Activated T-helper 17 cell treated with anti-CD3 and anti-CD28 coated beads, Interleukin-2, amount 50 U/mL, for 72 hours (primary cell): ENCODE measurements at regions not wholly inside any gene's neighbourhood (a gene's known extent, or its start where the extent isn't known, plus 50 kb on each side); places are given as distances from the start of the nearest gene placed in this dataset.
"Not testable (repeated sequence)": the region's sequence is repeated elsewhere in the genome, so short reads cannot be mapped to it uniquely, and the experiment has no call there.

Source experiments
- ATAC-seq: fragments of 150-1000 bp; cut with Tn5 transposase; replicated peaks from 2 replicates; pipeline ENCODE4 v1.10.0; 2021; ENCODE audit warnings: mild to moderate bottlenecking, moderate library complexity
- H3K27ac Mint-ChIP-seq: one replicate; pipeline ENCODE4 v1.8.0; 2022; ENCODE audit warnings: mixed read lengths
- H3K27me3 Mint-ChIP-seq: one replicate; pipeline ENCODE4 v1.8.0; 2022; ENCODE audit warnings: mixed read lengths
- H3K36me3 Mint-ChIP-seq: one replicate; pipeline ENCODE4 v1.8.0; 2022; ENCODE audit warnings: low read depth, mild to moderate bottlenecking, mixed read lengths
- H3K4me1 Mint-ChIP-seq: one replicate; pipeline ENCODE4 v1.8.0; 2022; ENCODE audit warnings: mixed read lengths
- H3K4me3 Mint-ChIP-seq: one replicate; pipeline ENCODE4 v1.8.0; 2022; ENCODE audit warnings: mild to moderate bottlenecking, mixed read lengths
- H3K9me3 Mint-ChIP-seq: one replicate; pipeline ENCODE4 v1.8.0; 2022; ENCODE audit warnings: mixed read lengths

- not testable (repeated sequence) for H3K36me3 Mint-ChIP-seq, H3K27ac Mint-ChIP-seq, H3K4me3 Mint-ChIP-seq, H3K9me3 Mint-ChIP-seq, ATAC-seq, H3K27me3 Mint-ChIP-seq, H3K4me1 Mint-ChIP-seq
Observed at GRCh38 chr13:104605435-104605834, 1539.2 kb upstream of the SLC10A2 start.

GRCh38 chr13:104597546-104598180 is 1531.4 kb upstream of the SLC10A2 start:
- Mint-ChIP-seq H3K27ac (no peak overlapping the region), H3K9me3 (no peaks in the 10 kb centered on the region), H3K36me3 (no peaks in the 10 kb centered on the region), H3K4me1 (no peaks in the 10 kb centered on the region), H3K27me3 (no peaks in the 10 kb centered on the region), H3K4me3 (no peak overlapping the region)
- ATAC-seq, result no peak

DNA sequence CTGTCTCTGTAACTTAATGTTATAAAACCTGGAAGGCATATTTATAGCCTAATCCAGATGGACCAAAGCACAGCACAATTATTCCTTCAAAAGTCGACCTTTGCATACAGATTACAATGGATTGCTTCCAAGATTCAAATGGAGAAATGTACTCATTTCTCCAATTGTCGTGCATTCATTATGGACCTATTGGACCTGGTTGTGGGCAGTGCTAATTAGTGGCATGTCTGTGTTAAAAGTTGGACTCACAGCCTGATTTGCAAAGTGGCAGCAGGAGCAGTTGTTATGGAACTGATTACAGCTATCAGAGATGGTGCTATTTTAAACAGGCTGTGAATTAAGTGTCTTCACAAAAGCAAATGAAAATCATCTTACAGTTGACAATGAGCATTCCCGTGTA is 1529.3 kb upstream of the SLC10A2 start:
- Mint-ChIP-seq H3K27ac (no peak overlapping the region), H3K36me3 (no peaks in the 10 kb centered on the region), H3K4me1 (no peaks in the 10 kb centered on the region), H3K4me3 (no peak overlapping the region), H3K9me3 (no peaks in the 10 kb centered on the region), H3K27me3 (no peaks in the 10 kb centered on the region)
- no peak for ATAC-seq

GRCh38 chr13:104594806-104595205 is 1528.6 kb upstream of the SLC10A2 start:
- H3K27ac Mint-ChIP-seq, result no peak overlapping the region
- H3K9me3 Mint-ChIP-seq, result no peaks in the 10 kb centered on the region
- H3K36me3 Mint-ChIP-seq, result no peaks in the 10 kb centered on the region
- no peaks in the 10 kb centered on the region for H3K4me1 Mint-ChIP-seq
- no peak for ATAC-seq
- no peak overlapping the region for H3K4me3 Mint-ChIP-seq
- H3K27me3 Mint-ChIP-seq, result no peaks in the 10 kb centered on the region

DNA sequence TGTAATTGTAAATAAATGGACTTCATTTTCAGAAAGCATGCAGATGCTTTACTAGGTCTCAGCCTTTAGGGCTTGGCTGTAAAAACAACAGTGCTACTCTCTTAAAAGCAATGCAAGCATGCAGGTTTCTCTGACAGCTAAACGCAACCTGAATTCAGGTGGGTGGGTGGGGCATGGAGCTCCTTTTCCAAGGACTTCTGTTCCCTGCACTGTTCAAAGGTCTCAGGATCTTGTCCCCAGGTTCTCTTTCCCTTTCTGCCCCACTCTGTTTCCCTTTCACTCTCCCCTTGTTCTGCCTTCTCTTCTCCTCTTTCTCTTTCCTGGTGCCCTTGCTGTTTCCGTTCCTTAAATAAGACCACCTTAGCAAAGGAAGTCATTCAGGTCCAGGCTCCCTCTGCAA is 1527.5 kb upstream of the SLC10A2 start:
- H3K4me3 Mint-ChIP-seq, result no peak overlapping the region
- no peak for ATAC-seq
- no peaks in the 10 kb centered on the region for H3K9me3 Mint-ChIP-seq
- H3K4me1 Mint-ChIP-seq, result no peaks in the 10 kb centered on the region
- H3K27ac Mint-ChIP-seq, result no peak overlapping the region
- H3K36me3 Mint-ChIP-seq, result no peaks in the 10 kb centered on the region
- H3K27me3 Mint-ChIP-seq, result no peaks in the 10 kb centered on the region

GRCh38 chr13:104593251-104593576 is 1527.0 kb upstream of the SLC10A2 start:
- ATAC-seq, result no peak

DNA sequence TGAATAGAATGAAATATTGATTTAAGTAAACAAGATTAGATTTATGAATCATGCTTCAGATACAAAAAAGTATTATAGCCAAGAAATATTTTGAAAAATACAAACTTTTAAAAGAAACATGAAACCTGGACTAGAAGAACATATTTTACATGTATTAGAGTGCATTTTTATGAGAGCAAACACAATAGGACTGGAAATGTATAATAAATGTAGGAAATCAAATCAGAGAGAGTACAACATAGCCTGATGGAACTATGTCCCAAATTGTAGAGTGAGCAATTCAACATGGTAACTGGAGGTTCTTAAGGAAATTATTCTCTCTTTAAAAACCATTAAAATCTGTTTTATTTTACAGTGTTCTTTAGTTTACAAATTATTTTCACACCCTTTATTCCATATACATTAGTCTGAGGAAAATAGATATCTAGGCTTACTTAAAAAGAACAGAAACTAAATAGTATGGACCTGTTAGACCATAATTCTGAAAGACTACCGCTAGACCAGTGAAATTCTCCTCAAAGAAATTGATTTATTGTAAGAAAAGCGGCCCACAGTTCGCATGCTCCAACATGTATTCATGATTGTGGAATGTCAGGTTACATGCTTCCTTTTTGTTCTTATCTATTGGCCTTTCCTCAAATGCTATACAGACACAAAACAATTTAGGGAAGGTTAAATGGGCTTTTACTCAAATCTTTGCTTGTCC is 1526.5 kb upstream of the SLC10A2 start:
- H3K4me1 Mint-ChIP-seq, result no peaks in the 10 kb centered on the region
- H3K27me3 Mint-ChIP-seq, result no peaks in the 10 kb centered on the region
- H3K4me3 Mint-ChIP-seq, result no peak overlapping the region
- ATAC-seq, result no peak
- H3K9me3 Mint-ChIP-seq, result no peaks in the 10 kb centered on the region
- H3K36me3 Mint-ChIP-seq, result no peaks in the 10 kb centered on the region
- H3K27ac Mint-ChIP-seq, result no peak overlapping the region

More at GRCh38 chr13:104593251-104593576, 1527.0 kb upstream of the SLC10A2 start:
- H3K9me3 Mint-ChIP-seq, result no peaks in the 10 kb centered on the region
- H3K27me3 Mint-ChIP-seq, result no peaks in the 10 kb centered on the region
- H3K27ac Mint-ChIP-seq, result no peak overlapping the region
- no peaks in the 10 kb centered on the region for H3K36me3 Mint-ChIP-seq
- no peak overlapping the region for H3K4me3 Mint-ChIP-seq
- no peaks in the 10 kb centered on the region for H3K4me1 Mint-ChIP-seq

GRCh38 chr13:104592127-104592526 is 1525.9 kb upstream of the SLC10A2 start:
- no peak for ATAC-seq
- Mint-ChIP-seq H3K36me3 (no peaks in the 10 kb centered on the region), H3K27me3 (no peaks in the 10 kb centered on the region), H3K9me3 (peaks cover 2% of the 10 kb centered on the region), H3K4me3 (no peak overlapping the region), H3K4me1 (no peaks in the 10 kb centered on the region), H3K27ac (no peak overlapping the region)

DNA sequence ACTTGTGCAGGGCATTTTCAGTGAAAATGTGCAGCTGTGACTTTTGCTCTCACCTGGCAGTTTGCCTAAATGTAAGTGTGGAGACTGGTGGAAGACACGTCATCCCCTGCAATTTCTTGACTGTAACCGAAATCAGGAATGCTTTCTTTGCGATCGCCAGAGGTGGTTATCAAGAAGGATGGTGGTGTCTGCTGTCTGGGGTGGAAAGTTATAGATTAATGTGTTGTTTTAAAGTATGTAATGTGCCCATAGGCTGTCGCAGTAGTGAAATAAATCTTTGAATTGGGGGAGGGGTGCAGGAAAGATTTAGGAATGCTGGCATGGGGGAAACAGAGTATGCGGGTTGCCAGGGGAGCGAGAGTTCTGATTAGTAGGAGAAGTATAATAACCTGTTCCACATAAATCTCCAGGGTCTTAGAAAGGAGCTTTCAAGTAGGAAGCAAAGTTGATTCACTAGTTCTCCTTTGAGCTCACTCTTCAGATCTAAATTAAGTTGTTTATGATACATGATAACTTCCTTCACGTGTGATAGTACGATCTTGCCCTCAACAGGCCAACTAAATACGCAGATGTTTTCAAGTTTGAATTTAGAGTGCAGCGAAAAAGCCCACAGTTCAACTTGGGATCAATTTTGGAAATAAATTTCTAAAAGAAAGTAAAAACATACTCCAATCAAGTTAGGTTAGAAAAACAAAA is 1520.0 kb upstream of the SLC10A2 start:
- H3K4me3 Mint-ChIP-seq, result no peak overlapping the region
- peaks cover 3% of the 10 kb centered on the region for H3K9me3 Mint-ChIP-seq
- no peaks in the 10 kb centered on the region for H3K4me1 Mint-ChIP-seq
- no peak for ATAC-seq
- no peaks in the 10 kb centered on the region for H3K36me3 Mint-ChIP-seq
- H3K27ac Mint-ChIP-seq, result no peak overlapping the region
- peaks cover 3% of the 10 kb centered on the region for H3K27me3 Mint-ChIP-seq

- peaks cover 3% of the 10 kb centered on the region for H3K9me3 Mint-ChIP-seq
- no peaks in the 10 kb centered on the region for H3K36me3 Mint-ChIP-seq
- peaks cover 3% of the 10 kb centered on the region for H3K27me3 Mint-ChIP-seq
- no peak overlapping the region for H3K4me3 Mint-ChIP-seq
- H3K4me1 Mint-ChIP-seq, result no peaks in the 10 kb centered on the region
- no peak overlapping the region for H3K27ac Mint-ChIP-seq
- ATAC-seq, result no peak
Observed at GRCh38 chr13:104584481-104584880, 1518.3 kb upstream of the SLC10A2 start.

DNA sequence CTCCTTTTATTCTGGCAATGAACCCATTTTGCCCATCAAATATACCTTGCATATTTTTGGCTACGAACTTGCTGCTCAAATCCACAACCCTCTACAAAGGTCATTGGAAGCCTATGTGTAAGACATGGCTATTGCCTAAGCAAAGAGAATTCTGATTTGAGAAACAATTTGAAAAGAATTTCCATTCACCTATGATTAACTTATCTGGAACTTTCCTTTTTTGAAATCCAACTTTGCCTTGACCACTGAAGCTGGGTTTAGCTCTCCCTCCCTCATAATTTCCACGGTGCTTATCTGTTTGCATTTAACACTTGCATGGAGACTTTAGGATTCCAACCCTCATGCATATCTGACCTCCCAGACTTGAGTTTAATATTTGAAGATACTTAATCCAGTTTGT is 1514.7 kb upstream of the SLC10A2 start:
- H3K4me3 Mint-ChIP-seq, result no peak overlapping the region
- no peaks in the 10 kb centered on the region for H3K4me1 Mint-ChIP-seq
- no peak for ATAC-seq
- no peak overlapping the region for H3K27ac Mint-ChIP-seq
- H3K36me3 Mint-ChIP-seq, result no peaks in the 10 kb centered on the region
- peaks cover 3% of the 10 kb centered on the region for H3K27me3 Mint-ChIP-seq
- no peaks in the 10 kb centered on the region for H3K9me3 Mint-ChIP-seq

DNA sequence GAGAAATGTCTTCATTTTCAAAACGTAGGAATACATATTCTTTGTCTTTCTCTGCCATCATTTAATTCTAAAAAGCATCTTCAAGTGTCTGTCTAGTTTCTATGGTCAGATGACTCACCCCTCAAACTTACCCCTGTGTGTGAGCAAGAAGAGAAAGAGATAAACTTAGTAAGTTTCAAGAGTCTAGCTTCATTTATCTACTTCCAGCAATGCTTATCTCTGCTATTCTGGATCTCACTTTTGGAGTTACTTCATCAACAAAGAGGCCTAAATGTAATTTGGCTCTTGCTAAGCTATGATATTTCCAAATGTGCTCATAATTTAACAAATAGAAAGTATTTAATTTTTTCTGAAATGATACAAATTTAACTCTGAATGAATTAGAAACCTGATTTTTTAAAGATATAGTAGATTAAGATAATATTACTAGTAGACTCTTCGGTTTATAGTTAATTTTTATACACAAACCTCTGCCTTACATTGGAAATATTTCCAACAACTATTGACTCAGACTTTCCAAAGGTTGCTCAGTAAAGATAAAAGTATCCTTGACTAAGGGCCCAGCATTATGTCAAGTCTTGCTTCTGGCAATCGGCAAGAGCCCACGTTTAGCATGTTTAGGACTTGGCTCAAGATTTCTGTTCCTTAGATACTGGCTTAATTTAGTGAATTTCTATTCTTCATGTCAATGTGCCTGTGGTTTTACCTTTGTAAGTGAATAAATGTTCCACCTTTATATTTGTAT is 1511.0 kb upstream of the SLC10A2 start:
- Mint-ChIP-seq H3K4me3 (no peak overlapping the region), H3K36me3 (no peaks in the 10 kb centered on the region), H3K4me1 (no peaks in the 10 kb centered on the region), H3K27ac (no peak overlapping the region), H3K27me3 (peaks cover 4% of the 10 kb centered on the region), H3K9me3 (no peaks in the 10 kb centered on the region)
- ATAC-seq, result no peak

- Mint-ChIP-seq H3K9me3 (no peaks in the 10 kb centered on the region), H3K4me1 (no peaks in the 10 kb centered on the region), H3K27me3 (peaks cover 4% of the 10 kb centered on the region), H3K27ac (no peak overlapping the region), H3K4me3 (no peak overlapping the region), H3K36me3 (no peaks in the 10 kb centered on the region)
- ATAC-seq, result no peak
Observed at GRCh38 chr13:104571893-104572229, 1505.6 kb upstream of the SLC10A2 start.

GRCh38 chr13:104571161-104571892 is 1505.1 kb upstream of the SLC10A2 start:
- no peaks in the 10 kb centered on the region for H3K36me3 Mint-ChIP-seq
- H3K4me1 Mint-ChIP-seq, result no peaks in the 10 kb centered on the region
- no peak for ATAC-seq
- H3K27me3 Mint-ChIP-seq, result peaks cover 4% of the 10 kb centered on the region
- no peaks in the 10 kb centered on the region for H3K9me3 Mint-ChIP-seq
- no peak overlapping the region for H3K27ac Mint-ChIP-seq
- H3K4me3 Mint-ChIP-seq, result no peak overlapping the region
